H1 (cell line): ENCODE measurements at regions not wholly inside any gene's neighbourhood (a gene's known extent, or its start where the extent isn't known, plus 50 kb on each side); places are given as distances from the start of the nearest gene placed in this dataset.

ENCODE experiments used
- CTCF ChIA-PET: fragments of 300-600 bp; sonication (Branson Sonifier 250); formaldehyde crosslinking; loops from one replicate; lab custom pipeline; 2021; ENCODE audit not compliant: partially characterized antibody; lab: Charles Lee
- POLR2A ChIA-PET: fragments of 300-600 bp; sonication (Branson Sonifier 250); formaldehyde crosslinking; loops from one replicate; lab custom pipeline; 2021; ENCODE audit warnings: inconsistent platforms; ENCODE audit not compliant: partially characterized antibody; lab: Charles Lee
- DNase-seq, 2 experiments: peaks; one replicate each; pipeline versions ENCODE4 v3.0.0 to v3.0.0-alpha.2; 2010 to 2022; ENCODE audit warnings: low spot score in 2 of 2, low read depth in 1 of 2, mixed read lengths in 1 of 2
- FAIRE-seq: peaks from 2 replicates; lab custom pipeline; 2011; peaks lifted over from hg19 to GRCh38; lab: Jason Lieb, UNC
- H2AFZ ChIP-seq: 2 replicates; pipeline ENCODE4 v1.8.1; 2012; ENCODE audit warnings: low read length, inconsistent platforms
- H2AK5ac ChIP-seq: 2 replicates; pipeline ENCODE4 v1.6.1; 2013; ENCODE audit warnings: low read depth, low read length
- H2BK120ac ChIP-seq: replicated peaks from 2 replicates; pipeline ENCODE3; 2013; ENCODE audit warnings: low read depth, low read length, inconsistent platforms
- H2BK12ac ChIP-seq: 2 replicates; pipeline ENCODE4 v1.6.1; 2013; ENCODE audit warnings: low read depth, low read length
- H2BK15ac ChIP-seq: 2 replicates; pipeline ENCODE4 v1.6.1; 2013; ENCODE audit warnings: low read length
- H2BK20ac ChIP-seq: 2 replicates; pipeline ENCODE4 v1.6.1; 2013; ENCODE audit warnings: low read length
- H2BK5ac ChIP-seq: 2 replicates; pipeline ENCODE4 v1.6.1; 2013; ENCODE audit warnings: low read depth, low read length
- H3K14ac ChIP-seq: 2 replicates; pipeline ENCODE4 v1.6.1; 2013; ENCODE audit warnings: inconsistent platforms; ENCODE audit not compliant: insufficient read length
- H3K18ac ChIP-seq: 2 replicates; pipeline ENCODE4 v1.6.1; 2013; ENCODE audit warnings: low read length; ENCODE audit errors: extremely low read depth
- H3K23ac ChIP-seq: 2 replicates; pipeline ENCODE4 v1.6.1; 2013; ENCODE audit warnings: inconsistent platforms; ENCODE audit not compliant: insufficient read length
- H3K23me2 ChIP-seq: 2 replicates; pipeline ENCODE4 v1.6.1; 2013; ENCODE audit warnings: low read depth, low read length
- H3K27ac ChIP-seq: 2 replicates; pipeline ENCODE4 v1.6.1; 2011; ENCODE audit warnings: low read depth, low read length, inconsistent platforms
- H3K27me3 ChIP-seq, 4 experiments: replicated peaks in 1 of 4; 1 replicate in 1 of 4; 2 replicates in 3 of 4; pipeline versions ENCODE4 v1.6.1 to v1.8.1; 2011 to 2013; ENCODE audit warnings: low read length in 3 of 4, mild to moderate bottlenecking in 3 of 4, inconsistent platforms in 2 of 4, mixed read lengths in 2 of 4, moderate library complexity in 1 of 4; ENCODE audit not compliant: control insufficient read depth in 3 of 4, insufficient read depth in 3 of 4; ENCODE audit errors: extremely low read depth in 1 of 4
- H3K36me3 ChIP-seq, 4 experiments: 2 replicates each; pipeline versions ENCODE4 v1.6.1 to v1.8.1; 2011 to 2013; ENCODE audit warnings: mild to moderate bottlenecking in 4 of 4, low read length in 3 of 4, moderate library complexity in 2 of 4, control low read depth in 1 of 4, inconsistent platforms in 1 of 4; ENCODE audit not compliant: insufficient read depth in 4 of 4, control insufficient read depth in 2 of 4
- H3K4ac ChIP-seq: replicated peaks from 2 replicates; pipeline ENCODE3; 2013; ENCODE audit warnings: low read length, low read depth, mixed read lengths, inconsistent platforms; ENCODE audit not compliant: insufficient read length
- H3K4me1 ChIP-seq, 4 experiments: replicated peaks in 1 of 4; 1 replicate in 1 of 4; 2 replicates in 3 of 4; pipeline versions ENCODE4 v1.6.1 to v1.8.1; 2011 to 2013; ENCODE audit warnings: low read length in 3 of 4, inconsistent platforms in 2 of 4, mixed read lengths in 1 of 4; ENCODE audit not compliant: insufficient read depth in 4 of 4, control insufficient read depth in 3 of 4
- H3K4me2 ChIP-seq, 2 experiments: 2 replicates each; pipeline versions ENCODE4 v1.6.1 to v1.8.1; 2011 to 2013; ENCODE audit warnings: low read depth in 2 of 2, low read length in 2 of 2, control low read depth in 1 of 2, inconsistent platforms in 1 of 2, mild to moderate bottlenecking in 1 of 2; ENCODE audit not compliant: insufficient read depth in 1 of 2
- H3K4me3 ChIP-seq, 4 experiments: fragments of 200-600, 300-600 bp in 1 of 4; sonication (generic), shearing (Covaris generic), sonication (Bioruptor Twin) in 1 of 4; 2 replicates each; pipeline versions ENCODE4 v1.5.1 to v1.8.1; 2011 to 2016; ENCODE audit warnings: low read length in 4 of 4, low read depth in 3 of 4, control low read depth in 2 of 4, inconsistent platforms in 2 of 4, mild to moderate bottlenecking in 2 of 4, mixed read lengths in 1 of 4, moderate library complexity in 1 of 4; ENCODE audit not compliant: insufficient read depth in 2 of 4; ENCODE audit errors: extremely low read depth in 1 of 4
- H3K56ac ChIP-seq: replicated peaks from 2 replicates; pipeline ENCODE3; 2013; ENCODE audit warnings: low read depth, mild to moderate bottlenecking, mixed read lengths, low read length, inconsistent platforms; ENCODE audit not compliant: insufficient read length
- H3K79me1 ChIP-seq: 2 replicates; pipeline ENCODE4 v1.6.1; 2013; ENCODE audit warnings: low read depth, low read length, control low read depth
- H3K79me2 ChIP-seq, 2 experiments: 2 replicates each; pipeline versions ENCODE4 v1.6.1 to v1.8.1; 2012 to 2013; ENCODE audit warnings: low read length in 2 of 2, mild to moderate bottlenecking in 2 of 2, inconsistent platforms in 1 of 2; ENCODE audit not compliant: insufficient read depth in 2 of 2, control insufficient read depth in 1 of 2
- H3K9ac ChIP-seq, 4 experiments: replicated peaks in 1 of 4; 1 replicate in 1 of 4; 2 replicates in 3 of 4; pipeline versions ENCODE4 v1.6.1 to v1.8.1; 2011 to 2013; ENCODE audit warnings: low read depth in 3 of 4, low read length in 3 of 4, control low read depth in 2 of 4, mild to moderate bottlenecking in 2 of 4, moderate library complexity in 2 of 4, inconsistent platforms in 1 of 4; ENCODE audit errors: extremely low read depth in 1 of 4
- H3K9me3 ChIP-seq, 2 experiments: 2 replicates each; pipeline versions ENCODE4 v1.6.1 to v1.8.1; 2012 to 2013; ENCODE audit warnings: mild to moderate bottlenecking in 2 of 2, moderate library complexity in 2 of 2, control low read depth in 1 of 2, inconsistent platforms in 1 of 2, low read depth in 1 of 2, low read length in 1 of 2, mixed read lengths in 1 of 2; ENCODE audit not compliant: insufficient read depth in 2 of 2
- H4K20me1 ChIP-seq, 2 experiments: replicated peaks in 1 of 2; 2 replicates each; pipeline versions ENCODE3 to v1.8.1; 2011 to 2013; ENCODE audit warnings: inconsistent platforms in 2 of 2, low read length in 2 of 2, mild to moderate bottlenecking in 1 of 2; ENCODE audit not compliant: insufficient read depth in 2 of 2, control insufficient read depth in 1 of 2
- H4K5ac ChIP-seq: 2 replicates; pipeline ENCODE4 v1.6.1; 2013; ENCODE audit warnings: low read length, low read depth, mixed read lengths, inconsistent platforms; ENCODE audit not compliant: insufficient read length
- H4K8ac ChIP-seq: 2 replicates; pipeline ENCODE4 v1.8.0; 2013; ENCODE audit warnings: mild to moderate bottlenecking, moderate library complexity, low read length, inconsistent platforms; ENCODE audit not compliant: insufficient read depth; ENCODE audit errors: extremely low read depth
- H4K91ac ChIP-seq: replicated peaks from 2 replicates; pipeline ENCODE3; 2013; ENCODE audit warnings: low read length, mixed read lengths, inconsistent platforms; ENCODE audit not compliant: insufficient read length
- ATF2 ChIP-seq: IDR thresholded peaks from 2 replicates; pipeline ENCODE4 v1.6.1; 2012; ENCODE audit warnings: low read length, inconsistent platforms
- CBX5 ChIP-seq: fragments of 300-800, 300-1000 bp; sonication (generic); IDR thresholded peaks from 2 replicates; pipeline ENCODE4 v1.7.1; 2016; ENCODE audit warnings: antibody characterized with exemption, low read length, low read depth
- EGR1 ChIP-seq: IDR thresholded peaks from 2 replicates; pipeline ENCODE4 v1.6.1; 2011; ENCODE audit warnings: low read depth, low read length, borderline replicate concordance
- JUND ChIP-seq: IDR thresholded peaks from 2 replicates; pipeline ENCODE4 v1.6.1; 2011; ENCODE audit warnings: mild to moderate bottlenecking, improper control_type of control experiment, low read length
- KDM4A ChIP-seq: IDR thresholded peaks from one replicate; pipeline ENCODE4 v1.7.1; 2012; ENCODE audit warnings: low read depth, mild to moderate bottlenecking, moderate library complexity, low read length, inconsistent platforms; ENCODE audit not compliant: severe bottlenecking
- MAFK ChIP-seq: IDR thresholded peaks from 2 replicates; pipeline ENCODE4 v1.6.1; 2012; ENCODE audit warnings: low read depth, mild to moderate bottlenecking, improper control_type of control experiment, low read length
- MAX ChIP-seq: IDR thresholded peaks from 2 replicates; pipeline ENCODE4 v1.6.1; 2012; ENCODE audit warnings: inconsistent platforms
- POU5F1 ChIP-seq: IDR thresholded peaks from 2 replicates; pipeline ENCODE4 v1.6.1; 2011; ENCODE audit warnings: low read depth, mild to moderate bottlenecking, low read length, moderate library complexity
- RAD21 ChIP-seq, 2 experiments: IDR thresholded peaks in 1 of 2; conservative IDR thresholded peaks in 1 of 2; 2 replicates each; pipeline ENCODE4 v1.6.1; 2011; ENCODE audit warnings: low read depth in 2 of 2, low read length in 2 of 2, improper control_type of control experiment in 1 of 2, inconsistent platforms in 1 of 2, mild to moderate bottlenecking in 1 of 2, moderate library complexity in 1 of 2
- SAP30 ChIP-seq: fragments of 300-600 bp; sonication (generic); IDR thresholded peaks from 2 replicates; pipeline ENCODE4 v1.7.1; 2012; ENCODE audit warnings: low read length, moderate library complexity, mild to moderate bottlenecking, inconsistent platforms; ENCODE audit not compliant: insufficient read depth, insufficient replicate concordance
- SP2 ChIP-seq: IDR thresholded peaks from 2 replicates; pipeline ENCODE4 v1.6.1; 2012; ENCODE audit warnings: mild to moderate bottlenecking, low read length, inconsistent platforms
- TAF1 ChIP-seq: IDR thresholded peaks from 2 replicates; pipeline ENCODE4 v1.6.1; 2011; ENCODE audit warnings: mild to moderate bottlenecking, low read depth, low read length
- TEAD4 ChIP-seq: IDR thresholded peaks from 2 replicates; pipeline ENCODE4 v1.6.1; 2012; ENCODE audit warnings: low read depth, low read length, inconsistent platforms, mixed read lengths
- WGBS, 2 experiments: shearing (Covaris generic) in 1 of 2; methylation state at CpG; one replicate each; pipeline versions ENCODE4 v1.1.6 to v1.1.7; 2013 to 2015; ENCODE audit warnings: low lambda C conversion rate in 2 of 2, mixed read lengths in 2 of 2, inconsistent platforms in 1 of 2, low coverage in 1 of 2, missing lambda C conversion rate in 1 of 2; ENCODE audit not compliant: insufficient replicate concordance in 2 of 2, insufficient coverage in 1 of 2, insufficient read length in 1 of 2; ENCODE audit errors: extremely low coverage in 1 of 2, missing lambda C conversion rate in 1 of 2; 5-methylcytosine and 5-hydroxymethylcytosine counted together

- H2BK15ac ChIP-seq: no peak overlapping the region
- ChIA-PET POLR2A (no interaction called here), CTCF (no interaction called here)
- no peak overlapping the region for H3K4me2 ChIP-seq
- H3K9me3 ChIP-seq: peaks cover 37 to 51% of the 10 kb centered on the region in 2 experiments
- no peak overlapping the region for H3K4ac ChIP-seq
- H3K79me1 ChIP-seq: no peaks in the 10 kb centered on the region
- no peak overlapping the region for H2BK20ac ChIP-seq
- no peaks in the 10 kb centered on the region for H3K79me2 ChIP-seq
- H4K8ac ChIP-seq: no peak overlapping the region
- no peak overlapping the region for H2BK120ac ChIP-seq
- no peak overlapping the region for H4K5ac ChIP-seq
- H4K91ac ChIP-seq: no peak overlapping the region
- no peaks in the 10 kb centered on the region for H3K27me3 ChIP-seq
- DNase-seq: no peak
- no peak overlapping the region for H3K9ac ChIP-seq
- H3K4me1 ChIP-seq: no peaks in the 10 kb centered on the region
- no peak overlapping the region for H3K27ac ChIP-seq
- H3K14ac ChIP-seq: no peak overlapping the region
- H2AK5ac ChIP-seq: no peak overlapping the region
- no peaks in the 10 kb centered on the region for H4K20me1 ChIP-seq
- TF ChIP-seq TAF1 (no peak), RAD21 (IDR thresholded peaks at IDR 0.05 in 1 of 2, conservative IDR thresholded peaks at IDR 0.05 in 1 of 2; ENCODE audit: low read depth in 2 of 2, low read length in 2 of 2) (no peak), SP2 (no peak), TEAD4 (no peak), SAP30 (no peak), JUND (no peak), MAFK (no peak), KDM4A (no peak), EGR1 (no peak), CBX5 (no peak), MAX (no peak), POU5F1 (no peak), ATF2 (no peak)
- H2BK12ac ChIP-seq: no peak overlapping the region
- FAIRE-seq: no peak
- no peaks in the 10 kb centered on the region for H3K23me2 ChIP-seq
- H2AFZ ChIP-seq: no peak overlapping the region
- no peak overlapping the region for H3K18ac ChIP-seq
- 37% methylated on average over 3 of the region's 3 CpGs; no CpG with 5 or more reads in 1 of the 2 experiments for WGBS, 2 experiments
- H3K23ac ChIP-seq: no peak overlapping the region
- H2BK5ac ChIP-seq: no peak overlapping the region
- H3K56ac ChIP-seq: no peak overlapping the region
- no peaks in the 10 kb centered on the region for H3K36me3 ChIP-seq
- H3K4me3 ChIP-seq: no peak overlapping the region
These were observed 152.8 kb upstream of the DHRS4 start for GRCh38 chr14:23800811-23801210.
